HG03520 (cell line): ENCODE measurements at regions not wholly inside any gene's neighbourhood (a gene's known extent, or its start where the extent isn't known, plus 50 kb on each side); places are given as distances from the start of the nearest gene placed in this dataset.

ENCODE experiments used
- ATAC-seq: cut with Tn5 transposase; IDR thresholded peaks from one replicate; pipeline ENCODE4 v1.9.1; 2021; ENCODE audit warnings: mild to moderate bottlenecking, moderate library complexity; ENCODE audit not compliant: unreplicated experiment

- no peak for ATAC-seq
Measured at GRCh38 chr4:44861756-44862155, 135.4 kb upstream of the GNPDA2 start.

- ATAC-seq, result no peak
Measured at GRCh38 chr4:44859477-44859876, 133.1 kb upstream of the GNPDA2 start.

- no peak for ATAC-seq
Measured at GRCh38 chr4:44848466-44848865, 122.1 kb upstream of the GNPDA2 start.

- no peak for ATAC-seq
Measured at GRCh38 chr4:44845993-44846392, 119.6 kb upstream of the GNPDA2 start.

- ATAC-seq, result no peak
Measured at GRCh38 chr4:44845309-44845708, 119.0 kb upstream of the GNPDA2 start.

GRCh38 chr4:44842531-44842930 lies 116.2 kb upstream of the GNPDA2 start:
- ATAC-seq, result no peak

- ATAC-seq, result no peak
Measured at GRCh38 chr4:44817930-44818329, 91.6 kb upstream of the GNPDA2 start.

- ATAC-seq, result no peak
Measured at GRCh38 chr4:44806071-44806470, 79.7 kb upstream of the GNPDA2 start.

- no peak for ATAC-seq
Measured at GRCh38 chr4:44804301-44804700, 77.9 kb upstream of the GNPDA2 start.

GRCh38 chr4:44801384-44801783 lies 75.0 kb upstream of the GNPDA2 start:
- no peak for ATAC-seq

- ATAC-seq, result no peak
Measured at GRCh38 chr4:44791831-44792230, 65.5 kb upstream of the GNPDA2 start.

GRCh38 chr4:44777115-44777514 lies 50.8 kb upstream of the GNPDA2 start:
- no peak for ATAC-seq
